ENCODE measurements at regions not wholly inside any gene's neighbourhood (a gene's known extent, or its start where the extent isn't known, plus 50 kb on each side); places are given as distances from the start of the nearest gene placed in this dataset.

DNA sequence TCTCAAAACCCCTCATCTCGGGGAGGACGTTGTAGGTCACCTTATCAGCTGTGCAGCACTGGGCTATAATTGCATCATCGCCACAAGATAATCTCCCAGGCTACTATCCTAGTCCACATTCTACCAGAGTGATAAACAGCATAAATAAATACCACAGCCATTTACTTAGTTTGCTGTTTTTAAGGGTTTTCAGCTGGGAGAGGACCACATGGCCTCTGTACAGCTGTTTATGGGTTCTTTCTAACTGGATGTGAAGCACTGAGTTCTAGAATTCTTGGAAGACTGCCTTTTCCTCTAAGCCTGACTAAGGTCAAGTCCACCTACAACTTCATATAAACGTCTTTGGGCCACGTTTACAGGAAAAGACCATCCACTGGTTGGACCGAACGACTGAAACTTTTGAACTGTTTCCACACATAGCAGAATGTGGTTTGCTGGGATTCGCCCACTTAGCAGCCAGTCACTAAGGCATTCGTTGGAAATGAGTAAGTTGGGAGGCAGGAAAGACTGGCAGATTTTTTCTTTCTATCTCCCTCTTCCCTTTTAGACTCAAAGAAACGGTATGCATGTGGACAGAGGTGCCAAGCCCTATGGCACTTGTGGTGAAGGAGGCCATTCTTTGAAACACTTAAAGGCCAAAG lies 752.5 kb upstream of the SGCG start:
- Mint-ChIP-seq H3K4me3 (no peak overlapping the region), H3K9me3 (ENCODE audit: insufficient read depth) (peaks cover 3% of the 10 kb centered on the region), H3K27me3 (no peaks in the 10 kb centered on the region), H3K4me1 (no peaks in the 10 kb centered on the region), H3K27ac (no peak overlapping the region)
- Histone ChIP-seq H3K27ac (ENCODE audit: low read length in 2 of 2) (no peak overlapping the region), H2AFZ (ENCODE audit: insufficient read depth, low read depth, low read length, poor library complexity, severe bottlenecking) (no peak overlapping the region), H4K20me1 (ENCODE audit: control insufficient read depth, insufficient read depth, low read length, poor library complexity, severe bottlenecking) (no peaks in the 10 kb centered on the region), H3K4me1 (ENCODE audit: control insufficient read depth in 2 of 2, insufficient read depth in 2 of 2, low read length in 2 of 2) (no peaks in the 10 kb centered on the region), H3K9ac (ENCODE audit: low read length) (no peak overlapping the region), H3K9me3 (ENCODE audit: control extremely low read depth in 1 of 3, control insufficient read depth in 2 of 3, insufficient read depth in 1 of 3, low read length in 2 of 3) (peaks cover 0 to 2% (median 0%) of the 10 kb centered on the region in 3 donors), H3K79me2 (ENCODE audit: control insufficient read depth, insufficient read depth, low read length) (no peaks in the 10 kb centered on the region), H3K36me3 (replicated peaks in 1 of 2; ENCODE audit: control extremely low read depth in 1 of 2, control insufficient read depth in 1 of 2, extremely low read depth in 1 of 2, insufficient read depth in 2 of 2, low read length in 1 of 2) (no peaks in the 10 kb centered on the region), H3K27me3 (replicated peaks in 1 of 4; ENCODE audit: control extremely low read depth in 1 of 4, control insufficient read depth in 3 of 4, insufficient read depth in 4 of 4, low read length in 3 of 4) (no peaks in the 10 kb centered on the region), H3K4me3 (ENCODE audit: control extremely low read depth in 1 of 5, extremely low read depth in 1 of 5, insufficient read depth in 1 of 5, low read depth in 2 of 5, low read length in 4 of 5) (no peak overlapping the region), H3K4me2 (replicated peaks; ENCODE audit: low read depth, low read length, poor library complexity, severe bottlenecking) (no peak overlapping the region)
- no peak for TF ChIP-seq EZH2 (IDR thresholded peaks at IDR 0.05; ENCODE audit: borderline replicate concordance, insufficient read depth, low read depth, low read length, poor library complexity, severe bottlenecking)
- TF ChIP-seq, protein P1, sequence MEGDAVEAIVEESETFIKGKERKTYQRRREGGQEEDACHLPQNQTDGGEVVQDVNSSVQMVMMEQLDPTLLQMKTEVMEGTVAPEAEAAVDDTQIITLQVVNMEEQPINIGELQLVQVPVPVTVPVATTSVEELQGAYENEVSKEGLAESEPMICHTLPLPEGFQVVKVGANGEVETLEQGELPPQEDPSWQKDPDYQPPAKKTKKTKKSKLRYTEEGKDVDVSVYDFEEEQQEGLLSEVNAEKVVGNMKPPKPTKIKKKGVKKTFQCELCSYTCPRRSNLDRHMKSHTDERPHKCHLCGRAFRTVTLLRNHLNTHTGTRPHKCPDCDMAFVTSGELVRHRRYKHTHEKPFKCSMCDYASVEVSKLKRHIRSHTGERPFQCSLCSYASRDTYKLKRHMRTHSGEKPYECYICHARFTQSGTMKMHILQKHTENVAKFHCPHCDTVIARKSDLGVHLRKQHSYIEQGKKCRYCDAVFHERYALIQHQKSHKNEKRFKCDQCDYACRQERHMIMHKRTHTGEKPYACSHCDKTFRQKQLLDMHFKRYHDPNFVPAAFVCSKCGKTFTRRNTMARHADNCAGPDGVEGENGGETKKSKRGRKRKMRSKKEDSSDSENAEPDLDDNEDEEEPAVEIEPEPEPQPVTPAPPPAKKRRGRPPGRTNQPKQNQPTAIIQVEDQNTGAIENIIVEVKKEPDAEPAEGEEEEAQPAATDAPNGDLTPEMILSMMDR (IDR thresholded peaks at IDR 0.05): no peak
- ATAC-seq (ENCODE audit: low read depth): no peak
- ChIA-PET POLR2A (no interaction called here), CTCF (no interaction called here)
- DNase-seq: no peak
- 83% methylated on average over 3 of the region's 10 CpGs for WGBS (ENCODE audit: insufficient coverage)
- intact Hi-C loops (cut with micrococcal nuclease): no loop called here

DNA sequence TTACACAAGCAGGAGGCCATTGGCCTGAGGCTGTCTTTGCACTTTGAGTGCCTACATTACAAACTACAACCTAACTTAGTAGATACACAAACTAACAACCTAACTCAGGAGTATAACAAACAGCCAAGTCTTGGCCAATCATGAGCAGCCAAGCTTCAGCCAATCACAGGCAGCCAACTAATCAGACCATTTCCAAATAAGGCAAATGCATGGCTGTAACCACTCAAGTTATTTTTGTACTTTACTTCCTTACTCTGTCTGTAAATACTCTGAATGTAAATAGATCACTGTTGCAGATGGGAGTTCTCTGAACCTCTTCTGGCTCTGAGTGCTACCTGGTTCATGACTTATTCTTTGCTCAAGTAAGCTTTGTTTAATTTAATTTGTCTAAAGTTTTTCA lies 748.1 kb upstream of the SGCG start:
- intact Hi-C loops (cut with micrococcal nuclease): no loop called here
- H3K27me3 Mint-ChIP-seq: no peaks in the 10 kb centered on the region
- no peak overlapping the region for H3K27ac Mint-ChIP-seq
- H3K27me3 ChIP-seq (replicated peaks in 1 of 4; ENCODE audit: control extremely low read depth in 1 of 4, control insufficient read depth in 3 of 4, insufficient read depth in 4 of 4, low read length in 3 of 4): no peaks in the 10 kb centered on the region
- H3K4me3 ChIP-seq (ENCODE audit: control extremely low read depth in 1 of 5, extremely low read depth in 1 of 5, insufficient read depth in 1 of 5, low read depth in 2 of 5, low read length in 4 of 5): no peak overlapping the region
- H3K4me1 Mint-ChIP-seq: no peaks in the 10 kb centered on the region
- H3K36me3 ChIP-seq (replicated peaks in 1 of 2; ENCODE audit: control extremely low read depth in 1 of 2, control insufficient read depth in 1 of 2, extremely low read depth in 1 of 2, insufficient read depth in 2 of 2, low read length in 1 of 2): no peaks in the 10 kb centered on the region
- H3K27ac ChIP-seq (ENCODE audit: low read length in 2 of 2): no peak overlapping the region
- CTCF ChIA-PET: no interaction called here
- no peak for ATAC-seq (ENCODE audit: low read depth)
- H2AFZ ChIP-seq (ENCODE audit: insufficient read depth, low read depth, low read length, poor library complexity, severe bottlenecking): no peak overlapping the region
- no peak for DNase-seq
- no peak overlapping the region for H3K4me3 Mint-ChIP-seq
- no peaks in the 10 kb centered on the region for H4K20me1 ChIP-seq (ENCODE audit: control insufficient read depth, insufficient read depth, low read length, poor library complexity, severe bottlenecking)
- H3K9ac ChIP-seq (ENCODE audit: low read length): no peak overlapping the region
- peaks cover 3% of the 10 kb centered on the region for H3K9me3 Mint-ChIP-seq (ENCODE audit: insufficient read depth)
- H3K4me2 ChIP-seq (replicated peaks; ENCODE audit: low read depth, low read length, poor library complexity, severe bottlenecking): no peak overlapping the region
- no peaks in the 10 kb centered on the region for H3K79me2 ChIP-seq (ENCODE audit: control insufficient read depth, insufficient read depth, low read length)
- POLR2A ChIA-PET: no interaction called here
- TF ChIP-seq, protein P1 (IDR thresholded peaks at IDR 0.05): no peak
- TF ChIP-seq EZH2 (IDR thresholded peaks at IDR 0.05; ENCODE audit: borderline replicate concordance, insufficient read depth, low read depth, low read length, poor library complexity, severe bottlenecking): no peak
- H3K9me3 ChIP-seq (ENCODE audit: control extremely low read depth in 1 of 3, control insufficient read depth in 2 of 3, insufficient read depth in 1 of 3, low read length in 2 of 3): peaks cover 0 to 3% (median 0%) of the 10 kb centered on the region in 3 donors
- no peaks in the 10 kb centered on the region for H3K4me1 ChIP-seq (ENCODE audit: control insufficient read depth in 2 of 2, insufficient read depth in 2 of 2, low read length in 2 of 2)

Data from B cell (primary cell).